HL-60 (cell line): ENCODE measurements at regions not wholly inside any gene's neighbourhood (a gene's known extent, or its start where the extent isn't known, plus 50 kb on each side); places are given as distances from the start of the nearest gene placed in this dataset.

ENCODE experiments used
- DNase-seq, 2 experiments: peaks; one replicate each; pipeline ENCODE4 v3.0.0-alpha.2; 2010 to 2020; ENCODE audit warnings: low read depth in 1 of 2, low spot score in 1 of 2
- H3K27ac ChIP-seq: fragments of 250-450 bp; sonication (Bioruptor Pico); replicated peaks from 2 replicates; pipeline ENCODE4 v1.5.1; 2020; ENCODE audit warnings: mild to moderate bottlenecking, moderate library complexity
- H3K27me3 ChIP-seq: fragments of 250-450 bp; sonication (Bioruptor Pico); 2 replicates; pipeline ENCODE4 v1.5.1; 2021; ENCODE audit warnings: mild to moderate bottlenecking, moderate library complexity; ENCODE audit not compliant: insufficient read depth, poor library complexity, severe bottlenecking
- H3K4me3 ChIP-seq: replicated peaks from 2 replicates; pipeline ENCODE4 v1.5.1; 2011; ENCODE audit warnings: mild to moderate bottlenecking, control low read depth, low read length; ENCODE audit not compliant: insufficient read depth
- CTCF ChIP-seq: IDR thresholded peaks from one replicate; pipeline ENCODE4 v1.5.1; 2011; ENCODE audit warnings: low read length, control low read depth, inconsistent platforms; ENCODE audit not compliant: insufficient read depth
- GABPA ChIP-seq: IDR thresholded peaks from 2 replicates; pipeline ENCODE4 v1.6.1; 2012; ENCODE audit warnings: low read depth
- POLR2AphosphoS5 ChIP-seq: IDR thresholded peaks from 2 replicates; pipeline ENCODE4 v1.6.1; 2012; ENCODE audit warnings: low read depth
- REST ChIP-seq: IDR thresholded peaks from 2 replicates; pipeline ENCODE4 v1.6.1; 2012; ENCODE audit warnings: low read depth; ENCODE audit not compliant: insufficient replicate concordance
- SPI1 ChIP-seq: IDR thresholded peaks from 2 replicates; pipeline ENCODE4 v1.6.1; 2012; ENCODE audit warnings: low read depth, mild to moderate bottlenecking, borderline replicate concordance

DNA sequence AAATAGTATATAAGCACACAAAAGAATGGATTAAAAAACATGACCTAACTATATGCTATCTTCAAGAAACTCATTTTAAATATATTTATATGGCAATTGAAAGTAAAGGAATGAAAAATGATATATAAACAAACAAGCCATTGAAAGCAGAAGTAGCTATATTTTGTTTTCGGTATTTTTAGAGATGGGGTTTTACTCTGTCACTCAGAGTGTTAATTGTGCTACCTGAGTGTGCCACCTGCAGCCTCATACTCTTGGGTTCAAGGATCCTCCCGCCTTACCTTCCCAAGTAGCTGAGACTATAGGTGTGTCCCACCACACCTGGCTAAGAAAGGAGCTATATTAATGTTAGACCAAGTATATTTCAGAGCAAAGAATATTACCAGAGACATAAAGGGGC lies 624.1 kb downstream of the BUD13 start:
- no peak for DNase-seq
- no peak overlapping the region for H3K4me3 ChIP-seq
- no peaks in the 10 kb centered on the region for H3K27me3 ChIP-seq
- TF ChIP-seq REST = no peak
- no peak for TF ChIP-seq POLR2AphosphoS5
- TF ChIP-seq CTCF = no peak
- TF ChIP-seq SPI1 = no peak
- TF ChIP-seq GABPA = no peak
- no peak overlapping the region for H3K27ac ChIP-seq

- TF ChIP-seq GABPA (no peak), POLR2AphosphoS5 (no peak), SPI1 (no peak), REST (no peak), CTCF (no peak)
- Histone ChIP-seq H3K27ac (no peak overlapping the region), H3K4me3 (no peak overlapping the region), H3K27me3 (no peaks in the 10 kb centered on the region)
- no peak for DNase-seq
These were observed 624.7 kb downstream of the BUD13 start for GRCh38 chr11:116148056-116148455.

GRCh38 chr11:116145187-116145865 lies 627.5 kb downstream of the BUD13 start:
- Histone ChIP-seq H3K27me3 (peaks cover 5% of the 10 kb centered on the region), H3K4me3 (no peak overlapping the region), H3K27ac (no peak overlapping the region)
- DNase-seq = no peak
- no peak for TF ChIP-seq SPI1
- TF ChIP-seq GABPA = no peak
- no peak for TF ChIP-seq POLR2AphosphoS5
- TF ChIP-seq REST = no peak
- no peak for TF ChIP-seq CTCF
